Stimulated activated CD8-positive, alpha-beta memory T cell treated with anti-CD3 and anti-CD28 coated beads, Interleukin-4, amount 100 ng/mL, for 48 hours (primary cell): ENCODE measurements at regions not wholly inside any gene's neighbourhood (a gene's known extent, or its start where the extent isn't known, plus 50 kb on each side); places are given as distances from the start of the nearest gene placed in this dataset.
"Not testable (repeated sequence)": the region's sequence is repeated elsewhere in the genome, so short reads cannot be mapped to it uniquely, and the experiment has no call there.

ENCODE experiments used
- DNase-seq: peaks from one replicate; pipeline ENCODE4 v3.0.0-alpha.2; 2020

DNA sequence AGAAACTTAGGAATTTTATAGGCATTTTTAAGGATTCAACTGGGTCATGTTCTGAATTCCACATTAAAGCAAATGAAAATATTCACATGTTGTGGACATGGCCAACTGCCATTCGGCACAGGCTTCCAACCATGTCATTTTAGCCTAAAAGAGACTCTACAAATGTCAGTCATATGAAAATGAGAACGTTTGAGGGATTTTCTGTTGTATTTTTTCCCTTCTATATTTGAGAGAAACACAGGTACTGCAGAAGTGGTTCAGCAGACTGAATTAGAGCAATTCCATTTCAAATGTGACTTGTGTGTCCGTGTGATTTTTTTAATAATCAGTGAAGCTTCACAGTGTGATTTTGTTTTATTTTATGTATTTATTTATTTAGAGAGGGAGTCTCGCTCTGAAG lies 124.3 kb downstream of the TP53TG3F start:
- not testable (repeated sequence) for DNase-seq

- DNase-seq: not testable (repeated sequence)
Measured at GRCh38 chr16:33588589-33588988, 129.2 kb downstream of the TP53TG3F start.

- DNase-seq: not testable (repeated sequence)
Measured at GRCh38 chr16:33593344-33593743, 133.9 kb downstream of the TP53TG3F start.

DNA sequence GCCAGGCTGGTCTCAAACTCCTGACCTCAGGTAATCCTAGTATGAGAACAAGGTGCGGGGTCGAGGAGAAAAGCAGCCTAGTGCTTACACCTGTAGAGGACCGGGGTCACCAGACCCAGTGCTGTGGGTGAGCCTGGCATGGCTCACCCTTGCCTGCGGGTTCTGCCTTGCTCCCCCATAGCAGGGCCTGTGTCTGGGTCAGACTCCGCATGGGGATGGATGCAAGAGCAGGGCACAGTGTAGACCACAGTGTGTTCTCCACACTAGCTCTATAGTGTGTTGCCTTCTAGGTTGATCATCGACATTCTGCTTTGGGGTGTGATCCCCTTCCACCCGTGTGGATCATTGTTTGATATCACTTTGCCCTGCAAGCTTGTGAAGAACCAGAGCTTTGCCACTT lies 135.7 kb downstream of the TP53TG3F start:
- DNase-seq: not testable (repeated sequence)

- not testable (repeated sequence) for DNase-seq
Measured at GRCh38 chr16:33601029-33601428, 141.6 kb downstream of the TP53TG3F start.

DNA sequence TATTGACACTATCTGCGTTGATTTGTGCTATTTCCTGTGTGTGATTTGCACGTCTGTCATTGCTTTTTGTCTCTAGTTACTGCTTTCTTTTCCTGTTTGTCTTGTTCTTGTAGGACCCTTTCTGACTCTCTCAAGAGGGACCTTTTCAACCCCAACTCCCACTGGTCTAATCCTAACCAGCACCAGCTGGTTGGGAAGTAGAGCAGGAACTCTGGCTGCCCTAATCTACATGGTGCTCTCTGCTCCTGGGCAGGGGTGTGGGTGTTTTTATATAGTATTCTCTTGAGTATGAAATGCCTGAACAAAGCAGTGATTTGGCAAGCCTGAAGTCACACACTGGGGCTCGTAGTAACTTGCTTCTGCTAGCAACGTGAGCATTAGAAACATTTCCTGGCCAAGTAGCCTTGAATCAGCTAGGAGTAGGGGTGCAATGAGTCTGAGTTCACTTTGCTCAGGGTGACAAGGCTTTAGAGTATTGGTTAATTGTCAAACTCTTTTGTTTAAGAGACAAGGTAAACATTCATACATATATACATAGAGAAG lies 164.2 kb downstream of the TP53TG3F start:
- not testable (repeated sequence) for DNase-seq

- DNase-seq: not testable (repeated sequence)
Measured at GRCh38 chr16:33628895-33629294, 169.5 kb downstream of the TP53TG3F start.

DNA sequence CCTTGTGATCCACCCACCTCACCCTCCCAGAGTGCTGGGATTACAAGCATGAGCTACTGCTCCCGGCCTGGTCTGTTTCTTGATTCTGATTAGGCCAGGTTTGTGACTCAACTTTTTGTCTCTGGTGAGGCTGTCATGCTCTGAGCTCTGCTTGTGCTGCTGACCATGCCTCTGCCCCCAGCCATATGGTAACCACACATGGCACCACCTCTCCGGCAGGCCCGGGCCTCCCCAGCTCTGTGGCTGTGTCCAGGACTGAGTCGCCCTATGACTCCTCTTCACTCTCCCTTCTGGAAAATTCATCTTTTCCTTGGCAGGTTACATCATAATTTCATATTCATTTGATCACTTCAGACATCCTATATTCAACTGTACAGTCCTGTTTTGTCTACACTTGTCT lies 172.3 kb downstream of the TP53TG3F start:
- DNase-seq: not testable (repeated sequence)

- not testable (repeated sequence) for DNase-seq
Measured at GRCh38 chr16:33634057-33634456, 174.6 kb downstream of the TP53TG3F start.

DNA sequence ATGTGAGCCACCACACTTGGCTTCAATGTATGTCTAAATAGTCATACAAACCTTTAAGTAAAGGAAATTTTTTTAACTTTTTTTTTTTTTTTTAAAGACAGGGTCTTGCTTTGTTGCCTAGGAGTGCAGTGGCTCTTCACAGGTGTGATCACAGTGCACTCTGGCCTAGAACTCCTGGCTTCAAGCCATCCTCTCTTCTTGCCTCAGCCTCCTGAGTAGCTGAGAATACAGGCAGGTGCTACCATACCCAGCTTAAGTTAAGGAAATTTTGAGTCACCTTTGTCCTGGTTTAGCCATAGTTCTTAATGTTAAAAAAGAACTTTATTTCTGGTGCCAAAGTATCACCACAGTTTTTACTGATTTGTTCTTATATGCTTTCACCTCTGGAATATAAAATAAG lies 177.3 kb downstream of the TP53TG3F start:
- DNase-seq: not testable (repeated sequence)

DNA sequence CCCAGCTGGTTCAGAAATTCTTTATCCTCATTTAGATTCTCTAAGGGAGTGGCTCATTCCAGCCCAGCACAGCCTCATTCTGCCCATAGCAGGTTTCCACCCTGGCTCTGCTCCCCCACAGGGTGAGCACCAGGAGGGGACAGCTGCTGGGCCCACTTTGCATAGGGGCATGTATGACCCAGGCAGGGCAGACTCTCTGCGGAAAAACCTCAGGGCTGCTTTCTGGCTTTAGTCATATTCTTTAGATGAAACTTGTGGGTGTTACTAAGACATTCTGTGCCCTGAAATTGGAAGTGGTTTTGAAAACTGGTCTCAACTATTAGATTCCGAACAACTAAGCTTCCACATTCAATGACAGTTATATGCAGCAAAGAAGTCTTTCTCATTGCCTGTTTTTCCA lies 183.9 kb downstream of the TP53TG3F start:
- not testable (repeated sequence) for DNase-seq

- not testable (repeated sequence) for DNase-seq
Measured at GRCh38 chr16:33643698-33644381, 184.4 kb downstream of the TP53TG3F start.

- DNase-seq: not testable (repeated sequence)
Measured at GRCh38 chr16:33646386-33646785, 187.0 kb downstream of the TP53TG3F start.

DNA sequence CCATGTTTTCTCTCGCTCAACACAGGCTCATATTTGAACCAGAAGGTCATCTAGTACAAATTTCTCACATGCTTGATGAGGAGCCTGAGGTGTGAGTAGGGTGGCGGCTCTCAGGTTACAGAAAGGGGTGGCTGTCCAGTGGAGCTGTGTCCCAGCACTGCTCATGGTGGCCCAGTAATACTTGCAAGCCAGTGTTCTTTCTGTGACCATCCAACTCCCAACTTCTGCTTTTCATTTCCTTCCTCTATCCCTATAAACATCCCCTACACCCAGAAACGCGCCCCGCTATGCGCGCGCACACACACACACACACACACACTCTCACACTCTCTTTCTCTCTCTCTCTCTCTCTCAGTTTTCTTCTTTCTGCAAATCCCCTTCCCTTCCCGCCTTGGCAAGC lies 196.3 kb downstream of the TP53TG3F start:
- DNase-seq: not testable (repeated sequence)

DNA sequence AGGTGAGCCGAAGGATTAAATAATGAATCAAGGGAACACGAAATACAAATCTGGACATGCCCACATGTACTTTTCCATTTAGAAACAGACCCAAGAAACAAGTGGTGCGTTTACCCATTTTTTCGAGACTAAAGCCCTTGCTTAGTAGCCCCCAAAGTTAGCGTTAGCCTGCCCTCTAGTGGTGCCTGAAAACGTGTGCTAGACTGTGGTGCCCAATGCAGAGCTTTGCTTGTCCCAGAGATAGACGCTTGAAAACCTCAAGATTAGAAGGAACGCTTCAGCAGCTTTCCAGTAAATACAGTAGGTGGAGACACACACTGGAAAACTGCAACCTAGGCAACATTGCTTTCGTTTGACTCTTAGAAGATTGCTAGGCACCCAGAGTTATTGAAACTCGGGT lies 197.0 kb downstream of the TP53TG3F start:
- DNase-seq: not testable (repeated sequence)

DNA sequence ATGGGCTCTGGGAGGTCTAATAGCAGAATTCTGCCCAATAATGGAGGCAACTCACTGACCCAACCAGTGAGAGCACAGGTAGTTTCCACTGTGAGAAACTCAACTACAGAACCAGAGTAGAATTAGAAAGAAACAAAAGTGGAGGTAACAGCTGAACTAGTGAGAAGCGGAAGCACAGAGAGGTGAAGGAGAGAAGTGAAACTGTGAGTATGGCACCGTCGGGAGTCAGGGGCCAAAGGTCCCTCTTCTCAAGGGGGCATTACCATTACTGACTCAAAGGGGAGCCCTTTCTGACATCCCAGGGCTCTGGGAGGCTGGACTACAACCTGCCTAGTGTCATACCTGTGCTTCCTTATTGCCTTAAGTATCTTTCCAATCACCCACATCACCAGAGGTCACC lies 198.3 kb downstream of the TP53TG3F start:
- not testable (repeated sequence) for DNase-seq

GRCh38 chr16:33680791-33681190 lies 221.4 kb downstream of the TP53TG3F start:
- DNase-seq: not testable (repeated sequence)

DNA sequence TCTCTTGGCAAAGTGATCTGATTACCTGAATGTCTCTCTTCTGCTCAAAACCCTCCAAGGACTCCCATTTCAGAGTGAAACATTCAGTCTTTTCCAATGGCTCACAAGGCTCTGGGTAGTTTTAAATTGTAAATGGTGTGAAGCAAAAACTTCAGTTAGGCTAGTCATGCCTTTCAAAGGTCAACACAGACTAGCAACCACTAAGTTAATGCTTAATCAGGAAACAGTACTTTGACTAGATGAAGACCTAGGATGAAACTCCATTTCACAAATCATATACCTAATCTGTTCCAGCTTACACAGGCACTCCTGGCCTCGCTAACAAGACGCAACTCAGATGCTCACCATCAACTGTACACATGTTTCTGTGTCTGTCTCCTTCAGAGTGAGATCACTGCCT lies 240.9 kb downstream of the TP53TG3F start:
- DNase-seq: not testable (repeated sequence)

GRCh38 chr16:33706845-33707590 lies 247.6 kb downstream of the TP53TG3F start:
- DNase-seq: not testable (repeated sequence)

GRCh38 chr16:33707591-33707934 lies 248.2 kb downstream of the TP53TG3F start:
- not testable (repeated sequence) for DNase-seq

GRCh38 chr16:33709856-33710695 lies 250.7 kb downstream of the TP53TG3F start:
- DNase-seq: not testable (repeated sequence)

GRCh38 chr16:33710696-33711087 lies 251.3 kb downstream of the TP53TG3F start:
- not testable (repeated sequence) for DNase-seq

- not testable (repeated sequence) for DNase-seq
Measured at GRCh38 chr16:33711616-33712015, 252.2 kb downstream of the TP53TG3F start.
